GM18870 (cell line): ENCODE measurements at regions not wholly inside any gene's neighbourhood (a gene's known extent, or its start where the extent isn't known, plus 50 kb on each side); places are given as distances from the start of the nearest gene placed in this dataset.

ENCODE experiments used
- ATAC-seq: cut with Tn5 transposase; IDR thresholded peaks from one replicate; pipeline ENCODE4 v1.9.1; 2021; ENCODE audit warnings: moderate library complexity; ENCODE audit not compliant: unreplicated experiment

GRCh38 chr1:83527987-83528386 lies 470.9 kb downstream of the TTLL7 start:
- ATAC-seq, result no peak

GRCh38 chr1:83520797-83521196 lies 478.1 kb downstream of the TTLL7 start:
- no peak for ATAC-seq

- ATAC-seq, result no peak
Measured at GRCh38 chr1:83516369-83516768, 482.6 kb downstream of the TTLL7 start.

GRCh38 chr1:83515578-83516154 lies 483.3 kb downstream of the TTLL7 start:
- ATAC-seq, result no peak

DNA sequence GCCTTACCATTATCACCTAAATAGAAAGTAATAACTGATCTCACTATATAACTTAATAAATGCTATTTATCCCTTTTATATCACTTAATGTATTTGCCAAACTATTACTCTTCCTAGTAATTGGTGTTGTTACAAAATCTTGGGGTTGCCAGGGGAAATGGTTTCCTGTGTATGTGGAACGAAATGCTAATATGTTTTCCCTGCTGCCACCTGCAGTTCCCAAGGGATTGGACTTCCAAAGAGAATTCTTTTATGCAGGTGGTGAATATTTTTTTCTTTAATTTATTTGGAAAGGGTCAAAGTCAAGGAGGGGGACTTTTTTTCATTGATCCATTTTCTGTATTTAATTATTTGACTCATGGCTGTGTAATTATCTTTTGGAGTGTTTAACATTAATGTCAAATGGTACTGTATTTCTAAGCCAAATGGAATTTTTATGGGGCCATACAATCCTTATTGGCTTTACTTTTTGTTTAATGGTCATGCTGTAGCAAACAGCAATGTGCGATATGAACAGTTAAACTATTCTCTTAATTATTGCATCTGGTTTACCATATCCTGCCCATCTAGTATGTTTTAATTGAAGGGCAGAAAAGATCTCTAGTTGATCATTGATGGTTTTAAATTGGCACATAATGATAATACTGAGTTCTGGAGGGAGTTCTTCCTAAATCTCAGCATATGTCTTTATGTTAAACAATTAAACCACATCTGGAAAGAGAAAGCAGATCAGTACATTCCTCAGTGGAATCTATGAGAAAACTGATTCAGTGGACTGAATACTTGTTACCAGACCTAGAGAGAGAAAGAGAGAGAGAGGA lies 486.3 kb downstream of the TTLL7 start:
- no peak for ATAC-seq

GRCh38 chr1:83511146-83511726 lies 487.7 kb downstream of the TTLL7 start:
- no peak for ATAC-seq

- no peak for ATAC-seq
Measured at GRCh38 chr1:83509301-83509781, 489.6 kb downstream of the TTLL7 start.

GRCh38 chr1:83508485-83509151 lies 490.3 kb downstream of the TTLL7 start:
- peak; percentile 99 for ATAC-seq

DNA sequence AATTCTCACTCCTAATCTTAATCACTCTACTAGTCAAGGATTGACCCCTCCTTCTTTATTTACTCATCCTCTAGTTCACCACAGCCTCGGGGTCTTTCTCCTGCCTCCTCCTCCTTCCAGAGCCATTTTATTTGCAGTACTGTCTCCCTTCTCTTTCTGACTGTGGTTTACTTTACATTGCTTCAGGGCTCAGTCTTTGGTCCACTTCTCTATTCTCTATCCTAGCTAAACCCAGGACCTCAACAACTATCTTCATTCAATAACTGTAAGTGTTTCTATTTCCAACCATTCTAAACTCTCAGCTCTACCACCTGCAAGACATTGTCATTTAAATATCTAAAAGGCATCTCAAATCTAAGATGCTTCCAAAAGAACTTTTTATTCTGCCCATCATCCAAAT lies 493.8 kb downstream of the TTLL7 start:
- no peak for ATAC-seq

DNA sequence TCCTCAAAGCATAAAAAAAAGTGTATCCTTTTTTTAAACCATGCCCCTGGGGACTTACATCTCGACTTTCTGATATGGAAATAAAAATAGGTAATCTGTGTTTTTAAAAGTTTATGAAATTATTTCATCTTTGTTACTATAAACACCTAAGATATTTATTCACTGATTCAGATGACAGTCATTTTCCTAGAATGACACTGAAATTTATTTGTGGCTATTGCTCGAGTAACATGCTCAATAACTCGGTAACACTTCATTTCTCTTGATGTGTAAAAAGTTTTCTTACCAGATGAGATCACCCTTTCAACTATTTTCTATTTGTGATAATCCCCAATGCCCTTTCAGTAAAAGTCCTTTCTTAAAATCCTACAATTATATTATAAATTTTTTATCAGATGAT lies 495.8 kb downstream of the TTLL7 start:
- no peak for ATAC-seq

DNA sequence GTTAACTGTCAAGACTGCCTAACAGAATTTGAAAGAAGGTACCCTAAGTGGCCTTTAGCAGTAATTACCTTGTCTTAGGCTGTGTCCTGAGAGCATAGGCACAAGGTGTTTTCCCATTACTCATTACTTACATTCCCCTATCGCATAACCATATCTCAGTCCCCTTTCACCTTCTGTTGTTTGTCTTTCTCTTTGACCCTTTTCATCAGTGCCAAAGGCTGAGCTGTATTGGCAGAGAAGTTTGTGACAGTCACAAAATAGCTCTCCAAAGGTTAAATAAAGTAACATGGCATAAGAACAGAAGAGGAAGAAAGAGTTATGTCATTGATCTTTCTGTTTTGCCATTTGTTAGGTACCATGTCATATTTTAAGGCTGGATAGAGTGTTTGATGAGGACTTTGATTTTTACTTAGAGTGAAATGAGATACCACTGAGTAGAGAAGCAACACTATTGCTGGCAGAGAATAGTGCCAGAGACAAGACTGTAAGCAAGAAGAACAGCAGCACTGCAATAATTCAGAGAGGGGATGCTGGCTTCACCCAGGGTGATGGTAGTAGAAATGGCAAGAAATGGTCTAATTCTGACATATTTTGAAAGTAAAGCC lies 497.8 kb downstream of the TTLL7 start:
- ATAC-seq, result peak; percentile 96

- ATAC-seq, result no peak
Measured at GRCh38 chr1:83500531-83500930, 498.4 kb downstream of the TTLL7 start.

GRCh38 chr1:83499998-83500397 lies 498.9 kb downstream of the TTLL7 start:
- peak; percentile 63 for ATAC-seq

GRCh38 chr1:83497563-83497962 lies 501.4 kb downstream of the TTLL7 start:
- no peak for ATAC-seq

DNA sequence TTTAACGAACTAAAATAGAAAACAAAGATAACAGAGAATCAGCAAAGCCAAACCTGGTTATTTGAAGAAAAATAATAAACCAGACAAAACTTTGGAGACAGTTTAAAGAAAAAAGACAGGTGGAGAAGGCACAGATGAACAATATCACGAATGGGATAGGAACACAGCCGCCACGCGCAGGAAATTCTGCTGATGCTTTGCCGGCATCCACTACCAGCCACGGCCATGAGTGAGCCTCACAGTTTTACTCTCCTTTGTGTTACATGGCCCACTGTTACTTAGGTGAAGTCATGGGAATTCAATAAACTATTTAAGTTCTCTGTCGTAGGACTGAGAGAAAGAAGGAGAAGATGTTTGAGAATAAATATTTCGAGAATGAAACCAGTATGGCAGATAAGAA lies 503.4 kb downstream of the TTLL7 start:
- ATAC-seq, result no peak

DNA sequence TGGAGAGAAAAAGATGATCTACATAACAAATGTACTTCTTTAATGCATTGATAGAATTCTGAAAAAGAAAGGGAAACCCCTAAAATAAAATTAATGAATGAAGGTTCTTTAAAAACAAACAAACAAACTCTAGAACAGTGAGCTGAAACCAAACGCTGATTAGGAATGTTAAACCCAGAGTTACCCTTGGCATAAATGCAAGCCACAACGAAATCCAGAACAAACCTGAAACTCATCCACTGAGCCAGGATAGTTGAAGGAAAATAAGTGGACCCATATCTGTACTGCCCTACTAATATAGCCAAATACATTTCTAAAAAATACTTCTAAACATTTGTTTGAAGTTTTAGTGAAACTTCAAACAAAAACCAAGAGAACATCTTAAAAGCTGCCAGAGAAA lies 505.3 kb downstream of the TTLL7 start:
- no peak for ATAC-seq

GRCh38 chr1:83491930-83492329 lies 507.0 kb downstream of the TTLL7 start:
- ATAC-seq, result no peak

DNA sequence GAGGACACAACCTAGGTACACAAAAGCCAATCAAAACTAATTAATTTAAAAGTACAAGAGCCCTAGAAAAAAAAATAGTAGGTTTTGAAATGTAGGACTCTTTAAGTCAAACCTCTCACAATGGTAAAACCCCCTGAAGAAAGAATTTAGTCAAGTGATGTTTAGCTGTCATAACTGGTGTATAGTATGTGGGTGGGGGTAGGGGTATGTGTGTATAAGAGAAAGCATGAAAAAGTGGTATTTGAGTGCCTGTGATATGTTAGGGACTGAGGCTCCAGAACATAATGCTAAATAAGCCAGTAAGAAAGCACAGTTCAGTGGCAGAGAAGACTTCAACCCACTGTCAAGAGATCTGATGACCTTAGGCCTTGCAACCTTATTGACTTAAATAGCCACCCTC lies 507.9 kb downstream of the TTLL7 start:
- ATAC-seq, result no peak

- ATAC-seq, result peak; percentile 93
Measured at GRCh38 chr1:83488105-83488504, 510.8 kb downstream of the TTLL7 start.

GRCh38 chr1:83487460-83487859 lies 511.5 kb downstream of the TTLL7 start:
- ATAC-seq, result peak; percentile 33
